Upper lobe of left lung (tissue), 6 donors: ENCODE measurements at regions not wholly inside any gene's neighbourhood (a gene's known extent, or its start where the extent isn't known, plus 50 kb on each side); places are given as distances from the start of the nearest gene placed in this dataset.

ENCODE experiments used
- ATAC-seq, 2 donors: fragments of 200-7000 bp; cut with Tn5 transposase; one replicate each; pipeline ENCODE4 v1.9.1; 2022; ENCODE audit warnings: mild to moderate bottlenecking in 2 of 2, moderate library complexity in 2 of 2; ENCODE audit not compliant: low FRiP score in 2 of 2
- DNase-seq, 2 donors: peaks; one replicate each; pipeline ENCODE4 v3.0.0-alpha.2; 2019 to 2020
- H3K27ac ChIP-seq, 4 donors: fragments of 200-600 bp; sonication (generic); one replicate each; pipeline ENCODE4 v1.5.1; 2016 to 2019
- H3K27me3 ChIP-seq, 4 donors: fragments of 200-600 bp; sonication (generic); one replicate each; pipeline ENCODE4 v1.5.1; 2017 to 2019
- H3K36me3 ChIP-seq, 4 donors: fragments of 200-600 bp; sonication (generic); one replicate each; pipeline ENCODE4 v1.5.1; 2016 to 2019
- H3K4me1 ChIP-seq, 4 donors: fragments of 200-600 bp; sonication (generic); one replicate each; pipeline ENCODE4 v1.5.1; 2018 to 2019
- H3K4me3 ChIP-seq, 4 donors: fragments of 200-600 bp; sonication (generic); one replicate each; pipeline ENCODE4 v1.5.1; 2017 to 2019; ENCODE audit warnings: mild to moderate bottlenecking in 2 of 4, moderate library complexity in 1 of 4
- H3K9me3 ChIP-seq, 4 donors: fragments of 200-600 bp; sonication (generic); one replicate each; pipeline ENCODE4 v1.5.1; 2018 to 2019
- EP300 ChIP-seq, 4 donors: sonication (generic); formaldehyde crosslinking; IDR thresholded peaks; one replicate each; pipeline ENCODE4 v1.5.1; 2017; ENCODE audit warnings: antibody characterized with exemption in 4 of 4, control low read depth in 2 of 4
- POLR2A ChIP-seq, 4 donors: fragments of 450-650 bp; IDR thresholded peaks; one replicate each; pipeline ENCODE4 v1.5.1; 2016 to 2017; ENCODE audit warnings: antibody characterized with exemption in 4 of 4, mild to moderate bottlenecking in 2 of 4
- POLR2AphosphoS5 ChIP-seq, 2 donors: sonication (generic); formaldehyde crosslinking; IDR thresholded peaks; one replicate each; pipeline ENCODE4 v1.5.1; 2017; ENCODE audit warnings: antibody characterized with exemption in 2 of 2
- WGBS, 2 donors: methylation state at CpG; one replicate each; pipeline ENCODE4 v1.1.5; 2017 to 2018; 5-methylcytosine and 5-hydroxymethylcytosine counted together
- TF ChIP-seq, protein P1 (sequence below), 6 experiments: fragments of 450-650 bp in 4 of 6; fragments of 200-600 bp in 2 of 6; sonication (generic) in 2 of 6; IDR thresholded peaks; one replicate each; pipeline ENCODE4 v1.5.1; 2016 to 2019; ENCODE audit warnings: antibody characterized with exemption in 6 of 6
- donor health status: DM: no; HTN: no; CAD: no; lungs with moderate emphysema.
- donor health status: DM: no; HTN: yes; CAD: no; lungs with severe emphysema.

DNA sequence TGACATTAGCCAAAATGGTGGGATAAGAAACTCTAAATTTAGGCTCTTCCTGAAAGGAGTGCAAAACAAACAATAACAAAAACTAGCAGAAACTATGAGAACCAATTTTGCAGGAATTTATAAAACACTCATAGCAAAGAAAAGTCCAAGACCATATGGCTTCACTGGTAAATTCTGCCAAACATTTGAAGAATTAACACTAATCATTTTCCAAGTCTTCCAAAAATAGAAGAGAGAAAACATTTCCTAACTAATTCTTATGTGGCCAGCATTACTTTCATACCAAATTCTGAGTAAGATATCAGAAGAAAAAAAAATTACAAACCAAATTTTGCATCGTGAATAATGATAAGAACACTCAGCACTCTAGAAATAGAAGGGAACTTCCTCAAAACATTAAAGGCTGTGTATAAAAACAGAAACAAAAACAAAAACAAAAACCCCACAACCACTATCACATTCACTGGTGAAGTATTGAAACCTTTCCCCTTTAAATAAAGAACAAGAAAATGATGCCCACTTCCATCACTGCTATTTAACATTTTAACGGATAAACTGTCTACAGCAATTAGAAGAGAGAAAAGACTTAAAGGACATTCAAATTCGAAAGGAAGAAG, 524.3 kb upstream of the GALNTL6 start:
- no peak for TF ChIP-seq POLR2AphosphoS5 (IDR thresholded peaks at IDR 0.05)
- TF ChIP-seq, protein P1, sequence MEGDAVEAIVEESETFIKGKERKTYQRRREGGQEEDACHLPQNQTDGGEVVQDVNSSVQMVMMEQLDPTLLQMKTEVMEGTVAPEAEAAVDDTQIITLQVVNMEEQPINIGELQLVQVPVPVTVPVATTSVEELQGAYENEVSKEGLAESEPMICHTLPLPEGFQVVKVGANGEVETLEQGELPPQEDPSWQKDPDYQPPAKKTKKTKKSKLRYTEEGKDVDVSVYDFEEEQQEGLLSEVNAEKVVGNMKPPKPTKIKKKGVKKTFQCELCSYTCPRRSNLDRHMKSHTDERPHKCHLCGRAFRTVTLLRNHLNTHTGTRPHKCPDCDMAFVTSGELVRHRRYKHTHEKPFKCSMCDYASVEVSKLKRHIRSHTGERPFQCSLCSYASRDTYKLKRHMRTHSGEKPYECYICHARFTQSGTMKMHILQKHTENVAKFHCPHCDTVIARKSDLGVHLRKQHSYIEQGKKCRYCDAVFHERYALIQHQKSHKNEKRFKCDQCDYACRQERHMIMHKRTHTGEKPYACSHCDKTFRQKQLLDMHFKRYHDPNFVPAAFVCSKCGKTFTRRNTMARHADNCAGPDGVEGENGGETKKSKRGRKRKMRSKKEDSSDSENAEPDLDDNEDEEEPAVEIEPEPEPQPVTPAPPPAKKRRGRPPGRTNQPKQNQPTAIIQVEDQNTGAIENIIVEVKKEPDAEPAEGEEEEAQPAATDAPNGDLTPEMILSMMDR (IDR thresholded peaks at IDR 0.05), result no peak
- no peak for TF ChIP-seq POLR2A (IDR thresholded peaks at IDR 0.05)
- no peak for TF ChIP-seq EP300 (IDR thresholded peaks at IDR 0.05)
- H3K9me3 ChIP-seq, result no peaks in the 10 kb centered on the region
- ATAC-seq (no peak), DNase-seq (no peak)
- WGBS, 2 donors, result 46 to 73% methylated on average over 3 of the region's 3 CpGs
- H3K36me3 ChIP-seq, result no peaks in the 10 kb centered on the region
- H3K4me1 ChIP-seq, result no peaks in the 10 kb centered on the region
- H3K27me3 ChIP-seq, result no peaks in the 10 kb centered on the region
- H3K4me3 ChIP-seq, result no peak overlapping the region
- H3K27ac ChIP-seq, result no peak overlapping the region

DNA sequence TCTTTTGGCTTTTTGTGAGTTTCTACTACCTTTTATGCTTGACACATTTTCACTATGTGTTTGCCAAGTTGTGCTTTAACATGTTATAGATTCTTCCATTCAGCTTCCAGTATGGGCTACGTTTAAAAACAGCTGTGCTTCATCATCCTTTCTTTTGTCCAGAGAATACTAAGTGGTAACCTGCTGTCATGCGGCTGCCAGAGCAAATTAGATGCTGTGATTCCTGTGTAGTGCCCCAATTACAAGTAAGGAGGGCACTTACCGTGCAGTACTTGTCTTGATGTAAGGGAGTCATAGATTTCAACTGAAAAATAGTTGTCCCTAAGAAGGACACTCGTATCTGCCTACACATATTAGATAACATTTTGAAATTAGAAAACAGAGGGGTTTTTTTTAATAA, 531.8 kb upstream of the GALNTL6 start:
- DNase-seq (no peak), ATAC-seq (no peak)
- H3K9me3 ChIP-seq, result no peaks in the 10 kb centered on the region
- H3K27me3 ChIP-seq, result no peaks in the 10 kb centered on the region
- H3K27ac ChIP-seq, result no peak overlapping the region
- no peak for TF ChIP-seq POLR2AphosphoS5 (IDR thresholded peaks at IDR 0.05)
- TF ChIP-seq EP300 (IDR thresholded peaks at IDR 0.05), result no peak
- TF ChIP-seq, protein P1 (IDR thresholded peaks at IDR 0.05), result no peak
- H3K4me1 ChIP-seq, result no peaks in the 10 kb centered on the region
- 61 to 69% methylated on average over 4 of the region's 4 CpGs for WGBS, 2 donors
- no peaks in the 10 kb centered on the region for H3K36me3 ChIP-seq
- H3K4me3 ChIP-seq, result no peak overlapping the region

DNA sequence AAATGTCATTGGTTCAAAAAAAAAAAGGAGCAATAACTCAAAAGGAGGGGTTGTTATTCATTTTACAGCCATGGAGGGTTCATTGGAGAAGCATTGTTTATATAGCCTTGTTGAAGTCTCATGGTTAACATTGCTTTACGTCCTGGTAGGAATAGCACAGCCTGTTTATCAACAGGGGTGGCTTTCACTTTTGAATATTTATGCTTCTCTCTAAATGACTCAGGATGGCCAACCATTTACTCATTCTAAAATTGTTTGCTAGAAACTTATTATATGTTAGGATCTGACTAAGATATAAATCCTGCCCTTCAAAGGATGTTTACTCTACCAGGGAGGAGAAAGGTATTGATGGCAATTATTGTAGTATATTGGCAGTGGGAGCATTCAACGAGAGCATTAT, 534.1 kb upstream of the GALNTL6 start:
- DNase-seq (no peak), ATAC-seq (no peak)
- Histone ChIP-seq H3K9me3 (no peaks in the 10 kb centered on the region), H3K27me3 (no peaks in the 10 kb centered on the region), H3K4me3 (no peak overlapping the region), H3K27ac (no peak overlapping the region), H3K36me3 (no peaks in the 10 kb centered on the region), H3K4me1 (no peaks in the 10 kb centered on the region)
- TF ChIP-seq, protein P1 (IDR thresholded peaks at IDR 0.05), result no peak
- TF ChIP-seq POLR2AphosphoS5 (IDR thresholded peaks at IDR 0.05) (no peak), POLR2A (IDR thresholded peaks at IDR 0.05) (no peak), EP300 (IDR thresholded peaks at IDR 0.05) (no peak)
- WGBS, 2 donors, result 69 to 72% methylated on average over 2 of the region's 2 CpGs

DNA sequence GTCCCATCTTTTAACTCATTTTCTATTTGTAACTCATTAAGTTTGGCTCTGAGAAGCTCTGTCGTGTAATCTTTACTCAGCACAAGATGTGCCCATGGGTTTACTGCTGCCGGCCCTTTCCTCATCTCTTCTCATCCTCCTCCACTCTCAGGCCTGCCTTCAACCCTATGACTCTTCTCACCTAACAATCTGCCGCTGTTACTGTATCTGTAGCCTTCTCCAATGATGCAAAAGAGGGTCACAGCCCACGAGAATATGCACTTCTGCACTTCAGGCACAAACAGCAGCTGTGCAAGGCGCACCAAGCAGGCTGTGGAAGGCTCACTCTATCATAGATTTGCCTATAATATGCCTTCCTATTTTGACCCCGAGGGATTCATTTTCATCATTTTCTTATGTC, 546.5 kb upstream of the GALNTL6 start:
- WGBS, 2 donors, result 64 to 68% methylated on average over 6 of the region's 6 CpGs
- H3K9me3 ChIP-seq, result no peaks in the 10 kb centered on the region
- TF ChIP-seq POLR2AphosphoS5 (IDR thresholded peaks at IDR 0.05) (no peak), POLR2A (IDR thresholded peaks at IDR 0.05) (no peak), EP300 (IDR thresholded peaks at IDR 0.05) (no peak)
- TF ChIP-seq, protein P1 (IDR thresholded peaks at IDR 0.05), result no peak
- ATAC-seq (no peak), DNase-seq (no peak)
- H3K4me1 ChIP-seq, result no peaks in the 10 kb centered on the region
- H3K36me3 ChIP-seq, result no peaks in the 10 kb centered on the region
- no peak overlapping the region for H3K4me3 ChIP-seq
- H3K27me3 ChIP-seq, result no peaks in the 10 kb centered on the region
- H3K27ac ChIP-seq, result no peak overlapping the region

DNA sequence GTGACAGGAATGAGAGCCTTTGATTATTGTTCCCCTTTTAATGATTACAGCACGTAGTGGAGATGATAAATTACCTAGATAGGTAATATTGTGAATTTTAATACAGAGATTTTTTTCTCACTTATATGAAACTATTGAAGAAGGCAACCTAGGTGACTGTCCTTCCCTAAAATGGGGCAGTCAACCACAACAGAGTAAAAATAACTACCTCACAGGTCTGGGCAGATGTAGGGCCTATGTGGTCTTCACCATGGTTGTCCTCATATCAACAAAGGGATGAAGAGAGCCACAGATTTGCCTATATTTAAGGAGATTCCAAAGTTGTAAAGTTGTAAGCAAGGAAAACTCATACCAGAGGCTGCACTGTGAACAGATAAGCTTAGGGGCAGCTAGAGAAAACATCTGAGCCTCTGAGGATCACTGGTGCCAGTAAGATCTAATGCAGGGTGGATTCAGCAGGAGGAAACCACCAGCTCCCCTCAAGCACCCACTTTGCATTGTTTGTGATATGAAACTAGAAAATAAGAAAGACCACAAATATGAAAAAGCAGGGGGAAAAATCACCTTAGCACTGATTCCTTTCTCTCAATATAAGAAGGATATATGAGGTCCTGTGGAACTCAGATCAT, 547.9 kb upstream of the GALNTL6 start:
- Histone ChIP-seq H3K27ac (no peak overlapping the region), H3K36me3 (no peaks in the 10 kb centered on the region), H3K27me3 (no peaks in the 10 kb centered on the region), H3K4me1 (no peaks in the 10 kb centered on the region), H3K4me3 (no peak overlapping the region), H3K9me3 (no peaks in the 10 kb centered on the region)
- no peak for ATAC-seq
- DNase-seq, result no peak
- WGBS, 2 donors, result 68 to 74% methylated on average over 1 of the region's 1 CpG
- TF ChIP-seq POLR2A (IDR thresholded peaks at IDR 0.05) (no peak), POLR2AphosphoS5 (IDR thresholded peaks at IDR 0.05) (no peak), EP300 (IDR thresholded peaks at IDR 0.05) (no peak)
- TF ChIP-seq, protein P1 (IDR thresholded peaks at IDR 0.05), result no peak
